T1000 (cell line): ENCODE measurements at regions not wholly inside any gene's neighbourhood (a gene's known extent, or its start where the extent isn't known, plus 50 kb on each side); places are given as distances from the start of the nearest gene placed in this dataset.
A peak's percentile ranks its signal among the peaks of the same experiment; 100 is the strongest.
"Not testable (repeated sequence)": the region's sequence is repeated elsewhere in the genome, so short reads cannot be mapped to it uniquely, and the experiment has no call there.

Experiments
- DNase-seq: peaks from one replicate; lab custom pipeline; 2025; ENCODE audit warnings: mixed read lengths; lab: John Stamatoyannopoulos, UW

DNA sequence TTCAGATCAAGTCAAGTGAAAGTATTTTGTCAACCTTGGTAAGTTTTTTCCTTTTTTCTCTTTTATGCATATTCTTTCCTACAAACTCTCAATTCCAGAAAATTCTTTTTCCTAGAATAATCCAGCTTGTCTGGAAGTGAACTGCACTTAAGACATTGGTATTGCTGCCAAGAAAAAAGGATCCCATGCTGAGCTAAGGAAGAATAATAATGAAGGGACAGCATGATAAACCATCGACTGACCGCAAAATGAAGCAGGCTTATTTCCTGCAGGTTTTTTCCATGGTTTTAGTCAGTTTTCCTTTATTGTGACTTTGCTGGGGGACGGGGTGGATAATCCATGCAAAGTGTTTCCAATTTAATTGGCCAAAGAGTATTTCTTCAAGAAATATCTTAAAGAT, 857.6 kb upstream of the SLC35B3 start:
- DNase-seq = no peak

GRCh38 chr6:9290342-9290741, 855.0 kb upstream of the SLC35B3 start:
- DNase-seq = not testable (repeated sequence)

- no peak for DNase-seq
Observed at GRCh38 chr6:9272671-9273070, 837.3 kb upstream of the SLC35B3 start.

- DNase-seq = no peak
Observed at GRCh38 chr6:9266741-9267140, 831.4 kb upstream of the SLC35B3 start.

DNA sequence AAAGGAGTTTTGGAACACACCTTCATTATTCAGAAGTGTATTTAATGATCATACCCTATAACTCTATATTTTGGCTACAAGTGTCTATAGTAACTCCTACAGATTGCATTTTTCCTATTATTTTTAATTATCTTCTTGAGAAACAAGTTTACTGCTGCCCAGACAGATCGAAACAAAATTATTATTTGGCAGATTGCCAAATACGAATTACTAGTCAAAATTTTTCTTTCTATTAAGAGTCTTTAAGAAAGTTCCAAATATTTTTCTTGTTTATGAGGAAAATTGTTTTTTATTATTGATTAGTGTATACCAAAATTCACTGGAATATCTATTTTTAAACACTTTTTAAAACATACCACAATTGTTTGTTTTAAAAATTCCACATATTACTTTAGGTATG, 821.9 kb upstream of the SLC35B3 start:
- DNase-seq = no peak

- no peak for DNase-seq
Observed at GRCh38 chr6:9254251-9254650, 818.9 kb upstream of the SLC35B3 start.

DNA sequence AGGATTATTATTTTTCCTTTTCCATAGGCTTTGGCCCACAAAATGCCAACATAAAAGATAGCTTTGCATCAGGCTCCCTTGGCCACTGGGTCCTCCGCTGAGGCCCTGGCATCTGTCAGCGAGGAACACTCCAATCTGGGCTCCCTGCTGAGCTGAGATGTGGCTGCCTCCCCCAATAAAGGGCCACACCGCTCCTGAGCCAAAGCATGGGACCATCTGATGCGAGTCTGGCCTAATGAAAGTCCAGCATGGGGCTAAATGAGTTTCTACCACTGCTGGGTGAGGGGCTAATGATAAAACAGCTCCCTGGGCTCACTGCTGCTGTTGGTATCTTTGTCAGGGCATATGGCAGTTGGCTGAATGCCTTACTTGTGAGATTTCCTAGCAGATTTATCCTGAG, 817.5 kb upstream of the SLC35B3 start:
- DNase-seq = no peak

DNA sequence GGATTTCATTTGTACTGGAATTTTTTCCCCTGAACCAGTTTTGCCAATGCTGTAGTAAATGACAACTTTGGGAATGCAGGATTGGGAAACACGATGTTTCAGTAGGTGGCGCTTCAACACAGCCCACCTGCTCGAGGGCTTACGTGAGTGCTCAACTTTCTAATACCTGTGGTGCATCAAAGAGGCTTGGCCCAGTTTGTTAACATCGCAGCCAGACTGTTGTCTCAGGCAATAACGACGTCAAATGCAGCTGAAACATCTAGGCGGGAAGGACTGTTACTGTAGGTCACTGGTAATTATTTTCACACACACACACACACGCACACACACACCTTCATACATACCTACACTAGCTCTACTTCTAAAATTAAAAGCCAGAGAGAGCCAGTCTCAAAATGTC, 815.5 kb upstream of the SLC35B3 start:
- DNase-seq = no peak

GRCh38 chr6:9248133-9248532, 812.8 kb upstream of the SLC35B3 start:
- DNase-seq = no peak

GRCh38 chr6:9240861-9241260, 805.5 kb upstream of the SLC35B3 start:
- no peak for DNase-seq

DNA sequence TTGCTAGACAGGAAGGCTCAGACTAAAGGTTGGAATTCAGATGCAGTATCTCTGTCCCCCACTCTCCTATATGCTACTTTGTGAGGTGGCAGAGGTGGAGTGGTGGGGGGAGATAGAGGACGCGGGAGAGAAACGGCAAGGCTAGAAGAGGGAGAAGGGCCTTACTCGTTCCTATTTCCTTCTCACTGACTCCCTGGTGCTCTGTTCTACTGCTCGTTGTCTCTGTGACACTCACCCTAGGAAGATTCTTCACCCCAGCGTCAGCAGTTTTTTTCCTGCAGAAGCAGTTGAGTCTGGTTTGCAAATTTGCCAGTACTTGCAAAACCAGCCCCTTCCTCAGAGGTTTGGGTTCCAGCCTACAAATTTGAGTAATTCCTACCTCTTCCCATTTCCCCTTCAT, 801.1 kb upstream of the SLC35B3 start:
- DNase-seq = no peak

DNA sequence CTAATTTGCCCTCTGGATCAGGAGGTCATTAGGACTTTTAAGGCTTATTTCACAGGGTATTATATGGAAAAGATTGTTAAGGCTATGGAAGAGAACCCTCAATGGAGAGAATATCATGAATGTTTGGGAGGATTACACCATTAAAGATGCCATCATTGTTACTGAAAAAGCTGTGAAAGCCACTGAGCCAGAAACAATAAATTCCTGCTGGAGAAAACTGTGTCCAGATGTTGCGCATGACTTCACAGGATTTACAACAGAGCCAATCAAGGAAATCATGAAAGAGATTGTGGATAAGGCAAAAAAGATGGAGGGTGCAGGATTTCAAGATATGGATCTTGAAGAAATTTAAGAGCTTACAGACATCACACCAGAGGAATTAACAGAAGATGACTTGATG, 798.3 kb upstream of the SLC35B3 start:
- DNase-seq = no peak

GRCh38 chr6:9233226-9233625, 797.9 kb upstream of the SLC35B3 start:
- no peak for DNase-seq

DNA sequence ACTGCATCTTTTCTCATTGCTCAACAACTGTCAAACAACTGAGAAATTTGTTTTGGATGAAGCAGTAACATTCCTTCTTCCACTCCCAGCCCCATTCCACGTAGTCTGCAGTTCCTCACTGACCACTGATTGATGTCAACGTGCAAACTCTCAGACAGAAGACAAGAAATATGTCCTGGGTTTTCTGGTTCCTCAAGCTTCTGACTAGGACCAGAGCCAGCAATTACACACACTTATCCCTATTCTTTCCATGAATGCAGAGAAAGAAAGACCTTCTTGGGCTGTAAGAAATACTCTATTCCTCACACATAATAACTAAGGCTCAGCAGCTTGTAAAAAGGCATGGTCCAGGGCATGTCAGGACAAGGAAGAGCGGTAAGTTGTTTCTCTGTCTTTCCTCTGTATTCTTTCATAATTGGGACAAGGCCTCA, 790.1 kb upstream of the SLC35B3 start:
- no peak for DNase-seq

GRCh38 chr6:9224539-9224938, 789.2 kb upstream of the SLC35B3 start:
- DNase-seq = no peak

DNA sequence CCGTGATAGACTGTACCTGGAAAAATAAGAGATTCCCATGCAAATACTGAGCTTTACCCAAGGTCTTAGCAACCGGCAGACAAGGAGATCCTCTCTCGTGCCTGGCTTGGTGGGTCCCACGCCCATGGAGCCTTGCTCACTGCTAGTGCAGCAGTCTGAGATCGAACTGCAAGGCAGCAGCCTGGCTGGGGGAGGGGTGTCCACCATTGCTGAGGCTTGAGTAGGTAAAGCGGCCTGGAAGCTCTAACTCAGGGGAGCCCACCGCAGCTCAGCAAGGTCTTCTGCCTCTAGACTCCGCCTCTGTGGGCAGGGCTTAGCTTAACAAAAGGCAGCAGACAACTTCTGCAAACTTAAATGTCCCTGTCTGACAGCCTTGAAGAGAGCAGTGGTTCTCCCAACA, 778.4 kb upstream of the SLC35B3 start:
- DNase-seq = not testable (repeated sequence)

DNA sequence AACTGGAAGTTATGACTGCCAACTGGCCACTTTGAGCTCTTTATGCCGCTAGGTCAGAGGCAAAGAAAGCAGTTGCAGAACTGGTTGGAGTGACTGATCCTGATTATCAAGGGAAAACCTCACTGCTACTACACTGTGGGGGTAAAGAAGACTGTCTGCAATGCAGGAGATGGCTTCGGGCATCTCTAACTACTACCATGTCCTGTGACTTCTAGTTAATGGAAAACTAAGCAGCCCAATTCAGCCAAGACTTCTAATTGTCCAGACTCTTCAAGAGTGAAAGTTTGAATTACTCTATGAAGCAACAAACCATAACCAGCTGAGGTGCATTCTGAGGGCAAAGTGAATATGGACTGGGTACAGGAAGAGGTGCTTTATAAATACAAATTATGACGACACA, 773.6 kb upstream of the SLC35B3 start:
- DNase-seq = no peak

DNA sequence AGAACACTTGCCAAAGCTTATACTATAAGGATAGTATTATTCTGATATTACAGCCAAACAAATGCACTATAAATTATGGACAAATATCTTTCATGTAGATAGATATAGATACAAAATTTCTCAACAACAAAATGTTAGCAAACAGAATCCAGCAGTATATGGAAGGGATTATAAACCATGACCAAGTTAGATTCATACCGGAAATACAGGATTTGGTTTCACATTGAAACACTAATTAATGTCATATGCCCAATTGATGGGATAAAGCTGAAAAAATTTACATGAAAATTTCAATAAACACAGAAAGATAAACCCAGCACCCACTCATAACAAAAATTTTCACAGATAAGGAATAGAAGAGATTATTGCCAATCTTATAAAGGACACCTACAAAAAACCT, 770.3 kb upstream of the SLC35B3 start:
- no peak for DNase-seq

DNA sequence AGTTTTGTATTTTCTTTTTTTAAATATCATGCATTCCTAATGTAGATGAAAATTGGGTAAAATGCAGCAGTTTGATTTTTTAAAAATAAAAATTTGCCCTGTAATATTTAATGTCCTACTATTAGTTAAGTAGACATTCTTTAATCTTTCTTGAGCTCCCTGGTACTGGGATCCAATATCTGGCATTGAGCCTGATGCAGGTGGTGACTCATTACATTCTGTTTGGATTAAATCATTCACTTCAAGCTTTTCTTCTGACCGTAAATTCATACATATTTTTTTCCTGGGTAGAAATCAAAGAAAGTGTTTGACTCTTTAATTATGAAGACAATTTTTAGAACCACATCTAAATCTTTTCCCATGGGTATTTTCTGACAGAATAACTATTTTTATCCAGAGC, 768.8 kb upstream of the SLC35B3 start:
- peak; percentile 36 for DNase-seq

DNA sequence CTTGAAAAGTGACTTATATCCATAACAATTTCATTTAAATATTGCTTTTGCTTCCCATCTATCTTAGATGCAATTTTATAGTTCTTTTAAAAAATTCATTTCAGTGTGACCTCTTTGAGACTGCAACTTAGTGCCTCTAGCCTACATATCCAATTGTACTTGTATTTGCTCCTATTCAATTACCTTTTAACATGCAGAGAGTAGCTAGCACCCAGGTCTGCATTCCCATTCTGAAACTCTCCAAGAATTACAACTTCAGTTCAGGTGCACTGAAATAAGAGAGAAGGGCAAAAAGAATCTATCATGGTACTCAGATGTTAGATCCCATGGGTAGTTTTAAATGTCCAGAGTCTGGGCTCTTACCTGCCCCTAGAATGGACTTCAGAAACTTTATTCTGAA, 765.4 kb upstream of the SLC35B3 start:
- no peak for DNase-seq

DNA sequence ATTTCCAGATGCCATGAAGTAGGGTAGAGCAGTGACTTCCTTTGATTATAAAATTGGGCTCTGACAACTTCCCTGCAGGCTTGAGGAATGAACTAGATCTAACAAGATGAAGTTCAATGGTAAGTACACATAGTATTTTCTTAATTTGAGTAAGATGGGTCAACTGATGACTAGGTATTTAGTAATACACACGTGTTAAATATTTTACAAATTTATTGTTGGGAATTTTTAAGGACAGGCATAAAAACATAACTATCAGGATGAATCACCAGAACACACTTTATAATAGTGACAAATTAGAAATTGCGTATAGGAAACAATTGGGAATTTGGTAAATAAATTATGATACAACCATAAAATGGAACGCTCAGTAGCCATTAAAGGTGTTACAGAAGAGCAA, 762.4 kb upstream of the SLC35B3 start:
- no peak for DNase-seq

DNA sequence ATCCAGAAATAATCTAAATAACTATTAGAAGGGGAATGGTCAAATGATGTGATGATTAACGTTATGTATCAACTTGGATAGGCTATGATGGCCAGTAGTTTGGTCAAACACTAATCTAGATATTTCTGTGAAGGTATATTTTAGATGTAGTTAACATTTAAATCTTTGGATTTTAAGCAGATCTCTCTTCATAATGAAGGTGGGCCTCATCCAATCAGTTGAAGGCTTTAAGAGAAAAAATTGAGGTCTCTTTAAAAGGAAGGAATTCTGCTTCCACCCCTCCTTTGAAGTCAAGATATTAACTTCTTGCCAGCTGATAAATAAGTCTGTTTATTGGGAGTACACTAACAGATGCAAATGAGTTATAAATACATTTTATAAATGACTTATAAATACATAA, 760.0 kb upstream of the SLC35B3 start:
- DNase-seq = no peak

- no peak for DNase-seq
Observed at GRCh38 chr6:9192405-9192909, 757.1 kb upstream of the SLC35B3 start.

- DNase-seq = no peak
Observed at GRCh38 chr6:9186148-9186547, 750.8 kb upstream of the SLC35B3 start.

GRCh38 chr6:9178071-9178470, 742.7 kb upstream of the SLC35B3 start:
- no peak for DNase-seq
